GM23338 (cell line): ENCODE measurements at regions not wholly inside any gene's neighbourhood (a gene's known extent, or its start where the extent isn't known, plus 50 kb on each side); places are given as distances from the start of the nearest gene placed in this dataset.

Experiments
- ATAC-seq: fragments of 200-7000 bp; cut with Tn5 transposase; 3 replicates; pipeline ENCODE4 v1.9.1; 2020
- DNase-seq: peaks from one replicate; pipeline ENCODE4 v3.0.0-alpha.2; 2015; ENCODE audit warnings: low spot score
- H2AFZ ChIP-seq: fragments of 200-600 bp; sonication (generic); 2 replicates; pipeline ENCODE4 v1.8.0; 2016; ENCODE audit warnings: antibody characterized with exemption, mild to moderate bottlenecking, moderate library complexity
- H3F3A ChIP-seq: fragments of 200-600 bp; sonication (generic); replicated peaks from 2 replicates; pipeline ENCODE4 v1.8.0; 2017; ENCODE audit warnings: antibody characterized with exemption, mixed run types, low read depth
- H3K27ac ChIP-seq: fragments of 200-600 bp; sonication (generic); 2 replicates; pipeline ENCODE4 v1.6.1; 2016; ENCODE audit warnings: low read depth
- H3K27me3 ChIP-seq: fragments of 200-600 bp; sonication (generic); 2 replicates; pipeline ENCODE4 v1.8.0; 2016; ENCODE audit warnings: mild to moderate bottlenecking, mixed run types, moderate library complexity; ENCODE audit not compliant: insufficient read depth
- H3K36me3 ChIP-seq: fragments of 200-600 bp; sonication (generic); 2 replicates; pipeline ENCODE4 v1.8.0; 2016; ENCODE audit warnings: mild to moderate bottlenecking; ENCODE audit not compliant: insufficient read depth
- H3K4me1 ChIP-seq: fragments of 200-600 bp; sonication (generic); 2 replicates; pipeline ENCODE4 v1.8.0; 2016; ENCODE audit warnings: mild to moderate bottlenecking, moderate library complexity; ENCODE audit not compliant: insufficient read depth
- H3K4me2 ChIP-seq: fragments of 200-600 bp; sonication (generic); 2 replicates; pipeline ENCODE4 v1.7.1; 2017; ENCODE audit warnings: mixed run types
- H3K4me3 ChIP-seq: fragments of 200-600 bp; sonication (generic); 2 replicates; pipeline ENCODE4 v1.6.1; 2016; ENCODE audit warnings: mixed run types
- H3K79me2 ChIP-seq: fragments of 200-600 bp; sonication (generic); replicated peaks from 2 replicates; pipeline ENCODE4 v1.8.0; 2017; ENCODE audit warnings: mild to moderate bottlenecking; ENCODE audit not compliant: insufficient read depth
- H3K9me2 ChIP-seq: fragments of 200-600 bp; sonication (generic); 2 replicates; pipeline ENCODE4 v1.8.0; 2017; ENCODE audit not compliant: insufficient read depth
- H4K20me1 ChIP-seq: fragments of 200-600 bp; sonication (generic); replicated peaks from 2 replicates; pipeline ENCODE4 v1.8.0; 2017; ENCODE audit warnings: mild to moderate bottlenecking; ENCODE audit not compliant: insufficient read depth
- H3K27ac Mint-ChIP-seq: 2 replicates; pipeline ENCODE4 v1.8.0; 2020; ENCODE audit warnings: inconsistent platforms, mild to moderate bottlenecking, moderate library complexity, mixed read lengths
- H3K27me3 Mint-ChIP-seq: 3 replicates; pipeline ENCODE4 v1.8.0; 2022; ENCODE audit warnings: low read depth, mild to moderate bottlenecking, moderate library complexity, mixed read lengths, inconsistent platforms; ENCODE audit not compliant: insufficient read depth, poor library complexity
- H3K36me3 Mint-ChIP-seq: 3 replicates; pipeline ENCODE4 v1.8.0; 2021; ENCODE audit warnings: low read depth, mild to moderate bottlenecking, inconsistent platforms, moderate library complexity, mixed read lengths
- H3K4me1 Mint-ChIP-seq: 3 replicates; pipeline ENCODE4 v1.8.0; 2020; ENCODE audit warnings: mild to moderate bottlenecking, inconsistent platforms, mixed read lengths
- H3K4me3 Mint-ChIP-seq: 3 replicates; pipeline ENCODE4 v1.8.0; 2021; ENCODE audit warnings: moderate library complexity, mild to moderate bottlenecking, inconsistent platforms, mixed read lengths
- H3K9me3 Mint-ChIP-seq: 3 replicates; pipeline ENCODE4 v1.8.0; 2020; ENCODE audit warnings: moderate library complexity, mild to moderate bottlenecking, inconsistent platforms, mixed read lengths
- CREB1 ChIP-seq: fragments of 250-450 bp; sonication (Bioruptor Pico); IDR thresholded peaks from 2 replicates; pipeline ENCODE4 v1.5.0; 2020; ENCODE audit warnings: low read depth, mild to moderate bottlenecking, moderate library complexity
- EZH2 ChIP-seq: fragments of 200-600 bp; sonication (generic); IDR thresholded peaks from one replicate; pipeline ENCODE4 v1.8.0; 2017; ENCODE audit warnings: antibody characterized with exemption, mild to moderate bottlenecking, low read depth; ENCODE audit not compliant: unreplicated experiment
- EZH2phosphoT487 ChIP-seq: fragments of 200-600 bp; sonication (generic); IDR thresholded peaks from one replicate; pipeline ENCODE4 v1.8.1; 2018; ENCODE audit warnings: antibody characterized with exemption; ENCODE audit not compliant: unreplicated experiment
- JUNB ChIP-seq: IDR thresholded peaks from one replicate; pipeline ENCODE4 v1.6.1; 2016; ENCODE audit warnings: antibody characterized with exemption; ENCODE audit not compliant: unreplicated experiment
- NANOG ChIP-seq: IDR thresholded peaks from 2 replicates; pipeline ENCODE4 v1.6.1; 2016; ENCODE audit warnings: antibody characterized with exemption, borderline replicate concordance
- POLR2AphosphoS5 ChIP-seq: IDR thresholded peaks from 2 replicates; pipeline ENCODE4 v1.6.1; 2016; ENCODE audit warnings: antibody characterized with exemption, low read depth
- STAT1 ChIP-seq: IDR thresholded peaks from one replicate; pipeline ENCODE4 v1.6.1; 2016; ENCODE audit warnings: antibody characterized with exemption; ENCODE audit not compliant: unreplicated experiment
- ZNF114 ChIP-seq: fragments of 250-450 bp; sonication (Bioruptor Pico); IDR thresholded peaks from 2 replicates; pipeline ENCODE4 v1.5.0; 2020; ENCODE audit warnings: mild to moderate bottlenecking, moderate library complexity
- ZNF331 ChIP-seq: fragments of 250-450 bp; sonication (Bioruptor Pico); IDR thresholded peaks from 2 replicates; pipeline ENCODE4 v1.5.0; 2020; ENCODE audit warnings: low read depth, mild to moderate bottlenecking, moderate library complexity
- TF ChIP-seq, protein P1 (sequence below): IDR thresholded peaks from 2 replicates; pipeline ENCODE4 v1.6.1; 2016; ENCODE audit warnings: antibody characterized with exemption
- TF ChIP-seq, protein P2 (sequence below): fragments of 250-450 bp; sonication (Bioruptor Pico); IDR thresholded peaks from 2 replicates; pipeline ENCODE4 v1.5.0; 2020; ENCODE audit warnings: mild to moderate bottlenecking, moderate library complexity
- TF ChIP-seq, protein P3 (sequence below), 2 experiments: fragments of 200-600 bp in 1 of 2; sonication (generic) in 1 of 2; conservative IDR thresholded peaks; 2 replicates each; pipeline versions ENCODE4 v1.5.1 to v1.6.1; 2016 to 2017; ENCODE audit warnings: antibody characterized with exemption in 2 of 2, low read depth in 2 of 2, mild to moderate bottlenecking in 2 of 2, moderate library complexity in 1 of 2
- TF ChIP-seq, protein P4 (sequence below): IDR thresholded peaks from one replicate; pipeline ENCODE4 v1.6.1; 2018; ENCODE audit warnings: antibody characterized with exemption; ENCODE audit not compliant: unreplicated experiment

DNA sequence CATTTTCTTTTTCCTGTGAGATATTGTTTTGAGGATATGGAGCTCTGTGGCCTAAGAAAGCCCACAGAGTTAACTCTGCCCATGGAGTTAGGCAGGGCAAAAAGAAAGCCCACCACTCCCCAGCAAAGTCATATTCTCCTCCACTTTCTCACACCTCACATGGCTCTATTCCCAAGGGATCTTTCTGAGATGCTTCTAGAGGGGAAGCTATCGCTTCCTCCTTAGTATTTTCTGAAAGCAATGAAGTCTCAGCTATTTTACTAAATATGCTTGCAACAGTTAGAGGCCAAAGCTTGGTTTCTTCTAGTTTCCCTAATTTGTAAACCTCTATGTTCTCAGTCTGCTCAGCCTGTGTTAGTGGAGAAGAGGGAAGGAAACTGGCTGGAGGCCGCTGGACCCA lies 80.3 kb upstream of the EOMES start:
- Histone ChIP-seq H3K4me1 (no peaks in the 10 kb centered on the region), H2AFZ (no peak overlapping the region), H3K27ac (no peak overlapping the region), H3K4me2 (no peak overlapping the region), H3K79me2 (no peaks in the 10 kb centered on the region), H3K9me2 (0 out of 2 replicates have a peak, but pooled peaks cover 2% of the 10 kb centered on the region), H3F3A (no peaks in the 10 kb centered on the region), H3K4me3 (no peak overlapping the region), H3K27me3 (no peaks in the 10 kb centered on the region), H3K36me3 (no peaks in the 10 kb centered on the region), H4K20me1 (no peaks in the 10 kb centered on the region; the same call in 1 of the 2 replicates)
- no peak overlapping the region for H3K4me3 Mint-ChIP-seq
- TF ChIP-seq POLR2AphosphoS5 (no peak), CREB1 (CRISPR knock-in tag) (no peak), JUNB (no peak), NANOG (no peak), EZH2phosphoT487 (no peak), ZNF331 (CRISPR knock-in tag) (no peak), EZH2 (no peak), ZNF114 (CRISPR knock-in tag) (no peak), STAT1 (no peak)
- TF ChIP-seq, protein P1, sequence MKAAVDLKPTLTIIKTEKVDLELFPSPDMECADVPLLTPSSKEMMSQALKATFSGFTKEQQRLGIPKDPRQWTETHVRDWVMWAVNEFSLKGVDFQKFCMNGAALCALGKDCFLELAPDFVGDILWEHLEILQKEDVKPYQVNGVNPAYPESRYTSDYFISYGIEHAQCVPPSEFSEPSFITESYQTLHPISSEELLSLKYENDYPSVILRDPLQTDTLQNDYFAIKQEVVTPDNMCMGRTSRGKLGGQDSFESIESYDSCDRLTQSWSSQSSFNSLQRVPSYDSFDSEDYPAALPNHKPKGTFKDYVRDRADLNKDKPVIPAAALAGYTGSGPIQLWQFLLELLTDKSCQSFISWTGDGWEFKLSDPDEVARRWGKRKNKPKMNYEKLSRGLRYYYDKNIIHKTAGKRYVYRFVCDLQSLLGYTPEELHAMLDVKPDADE = no peak
- TF ChIP-seq, protein P2, sequence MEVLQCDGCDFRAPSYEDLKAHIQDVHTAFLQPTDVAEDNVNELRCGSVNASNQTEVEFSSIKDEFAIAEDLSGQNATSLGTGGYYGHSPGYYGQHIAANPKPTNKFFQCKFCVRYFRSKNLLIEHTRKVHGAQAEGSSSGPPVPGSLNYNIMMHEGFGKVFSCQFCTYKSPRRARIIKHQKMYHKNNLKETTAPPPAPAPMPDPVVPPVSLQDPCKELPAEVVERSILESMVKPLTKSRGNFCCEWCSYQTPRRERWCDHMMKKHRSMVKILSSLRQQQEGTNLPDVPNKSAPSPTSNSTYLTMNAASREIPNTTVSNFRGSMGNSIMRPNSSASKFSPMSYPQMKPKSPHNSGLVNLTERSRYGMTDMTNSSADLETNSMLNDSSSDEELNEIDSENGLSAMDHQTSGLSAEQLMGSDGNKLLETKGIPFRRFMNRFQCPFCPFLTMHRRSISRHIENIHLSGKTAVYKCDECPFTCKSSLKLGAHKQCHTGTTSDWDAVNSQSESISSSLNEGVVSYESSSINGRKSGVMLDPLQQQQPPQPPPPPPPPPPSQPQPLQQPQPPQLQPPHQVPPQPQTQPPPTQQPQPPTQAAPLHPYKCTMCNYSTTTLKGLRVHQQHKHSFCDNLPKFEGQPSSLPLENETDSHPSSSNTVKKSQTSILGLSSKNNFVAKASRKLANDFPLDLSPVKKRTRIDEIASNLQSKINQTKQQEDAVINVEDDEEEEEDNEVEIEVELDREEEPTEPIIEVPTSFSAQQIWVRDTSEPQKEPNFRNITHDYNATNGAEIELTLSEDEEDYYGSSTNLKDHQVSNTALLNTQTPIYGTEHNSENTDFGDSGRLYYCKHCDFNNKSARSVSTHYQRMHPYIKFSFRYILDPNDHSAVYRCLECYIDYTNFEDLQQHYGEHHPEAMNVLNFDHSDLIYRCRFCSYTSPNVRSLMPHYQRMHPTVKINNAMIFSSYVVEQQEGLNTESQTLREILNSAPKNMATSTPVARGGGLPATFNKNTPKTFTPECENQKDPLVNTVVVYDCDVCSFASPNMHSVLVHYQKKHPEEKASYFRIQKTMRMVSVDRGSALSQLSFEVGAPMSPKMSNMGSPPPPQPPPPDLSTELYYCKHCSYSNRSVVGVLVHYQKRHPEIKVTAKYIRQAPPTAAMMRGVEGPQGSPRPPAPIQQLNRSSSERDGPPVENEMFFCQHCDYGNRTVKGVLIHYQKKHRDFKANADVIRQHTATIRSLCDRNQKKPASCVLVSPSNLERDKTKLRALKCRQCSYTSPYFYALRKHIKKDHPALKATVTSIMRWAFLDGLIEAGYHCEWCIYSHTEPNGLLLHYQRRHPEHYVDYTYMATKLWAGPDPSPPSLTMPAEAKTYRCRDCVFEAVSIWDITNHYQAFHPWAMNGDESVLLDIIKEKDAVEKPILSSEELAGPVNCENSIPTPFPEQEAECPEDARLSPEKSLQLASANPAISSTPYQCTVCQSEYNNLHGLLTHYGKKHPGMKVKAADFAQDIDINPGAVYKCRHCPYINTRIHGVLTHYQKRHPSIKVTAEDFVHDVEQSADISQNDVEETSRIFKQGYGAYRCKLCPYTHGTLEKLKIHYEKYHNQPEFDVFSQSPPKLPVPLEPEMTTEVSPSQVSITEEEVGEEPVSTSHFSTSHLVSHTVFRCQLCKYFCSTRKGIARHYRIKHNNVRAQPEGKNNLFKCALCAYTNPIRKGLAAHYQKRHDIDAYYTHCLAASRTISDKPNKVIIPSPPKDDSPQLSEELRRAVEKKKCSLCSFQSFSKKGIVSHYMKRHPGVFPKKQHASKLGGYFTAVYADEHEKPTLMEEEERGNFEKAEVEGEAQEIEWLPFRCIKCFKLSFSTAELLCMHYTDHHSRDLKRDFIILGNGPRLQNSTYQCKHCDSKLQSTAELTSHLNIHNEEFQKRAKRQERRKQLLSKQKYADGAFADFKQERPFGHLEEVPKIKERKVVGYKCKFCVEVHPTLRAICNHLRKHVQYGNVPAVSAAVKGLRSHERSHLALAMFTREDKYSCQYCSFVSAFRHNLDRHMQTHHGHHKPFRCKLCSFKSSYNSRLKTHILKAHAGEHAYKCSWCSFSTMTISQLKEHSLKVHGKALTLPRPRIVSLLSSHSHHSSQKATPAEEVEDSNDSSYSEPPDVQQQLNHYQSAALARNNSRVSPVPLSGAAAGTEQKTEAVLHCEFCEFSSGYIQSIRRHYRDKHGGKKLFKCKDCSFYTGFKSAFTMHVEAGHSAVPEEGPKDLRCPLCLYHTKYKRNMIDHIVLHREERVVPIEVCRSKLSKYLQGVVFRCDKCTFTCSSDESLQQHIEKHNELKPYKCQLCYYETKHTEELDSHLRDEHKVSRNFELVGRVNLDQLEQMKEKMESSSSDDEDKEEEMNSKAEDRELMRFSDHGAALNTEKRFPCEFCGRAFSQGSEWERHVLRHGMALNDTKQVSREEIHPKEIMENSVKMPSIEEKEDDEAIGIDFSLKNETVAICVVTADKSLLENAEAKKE = no peak
- TF ChIP-seq, protein P3, sequence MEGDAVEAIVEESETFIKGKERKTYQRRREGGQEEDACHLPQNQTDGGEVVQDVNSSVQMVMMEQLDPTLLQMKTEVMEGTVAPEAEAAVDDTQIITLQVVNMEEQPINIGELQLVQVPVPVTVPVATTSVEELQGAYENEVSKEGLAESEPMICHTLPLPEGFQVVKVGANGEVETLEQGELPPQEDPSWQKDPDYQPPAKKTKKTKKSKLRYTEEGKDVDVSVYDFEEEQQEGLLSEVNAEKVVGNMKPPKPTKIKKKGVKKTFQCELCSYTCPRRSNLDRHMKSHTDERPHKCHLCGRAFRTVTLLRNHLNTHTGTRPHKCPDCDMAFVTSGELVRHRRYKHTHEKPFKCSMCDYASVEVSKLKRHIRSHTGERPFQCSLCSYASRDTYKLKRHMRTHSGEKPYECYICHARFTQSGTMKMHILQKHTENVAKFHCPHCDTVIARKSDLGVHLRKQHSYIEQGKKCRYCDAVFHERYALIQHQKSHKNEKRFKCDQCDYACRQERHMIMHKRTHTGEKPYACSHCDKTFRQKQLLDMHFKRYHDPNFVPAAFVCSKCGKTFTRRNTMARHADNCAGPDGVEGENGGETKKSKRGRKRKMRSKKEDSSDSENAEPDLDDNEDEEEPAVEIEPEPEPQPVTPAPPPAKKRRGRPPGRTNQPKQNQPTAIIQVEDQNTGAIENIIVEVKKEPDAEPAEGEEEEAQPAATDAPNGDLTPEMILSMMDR (conservative IDR thresholded peaks at IDR 0.05; ENCODE audit: low read depth in 2 of 2) = no peak
- TF ChIP-seq, protein P4, sequence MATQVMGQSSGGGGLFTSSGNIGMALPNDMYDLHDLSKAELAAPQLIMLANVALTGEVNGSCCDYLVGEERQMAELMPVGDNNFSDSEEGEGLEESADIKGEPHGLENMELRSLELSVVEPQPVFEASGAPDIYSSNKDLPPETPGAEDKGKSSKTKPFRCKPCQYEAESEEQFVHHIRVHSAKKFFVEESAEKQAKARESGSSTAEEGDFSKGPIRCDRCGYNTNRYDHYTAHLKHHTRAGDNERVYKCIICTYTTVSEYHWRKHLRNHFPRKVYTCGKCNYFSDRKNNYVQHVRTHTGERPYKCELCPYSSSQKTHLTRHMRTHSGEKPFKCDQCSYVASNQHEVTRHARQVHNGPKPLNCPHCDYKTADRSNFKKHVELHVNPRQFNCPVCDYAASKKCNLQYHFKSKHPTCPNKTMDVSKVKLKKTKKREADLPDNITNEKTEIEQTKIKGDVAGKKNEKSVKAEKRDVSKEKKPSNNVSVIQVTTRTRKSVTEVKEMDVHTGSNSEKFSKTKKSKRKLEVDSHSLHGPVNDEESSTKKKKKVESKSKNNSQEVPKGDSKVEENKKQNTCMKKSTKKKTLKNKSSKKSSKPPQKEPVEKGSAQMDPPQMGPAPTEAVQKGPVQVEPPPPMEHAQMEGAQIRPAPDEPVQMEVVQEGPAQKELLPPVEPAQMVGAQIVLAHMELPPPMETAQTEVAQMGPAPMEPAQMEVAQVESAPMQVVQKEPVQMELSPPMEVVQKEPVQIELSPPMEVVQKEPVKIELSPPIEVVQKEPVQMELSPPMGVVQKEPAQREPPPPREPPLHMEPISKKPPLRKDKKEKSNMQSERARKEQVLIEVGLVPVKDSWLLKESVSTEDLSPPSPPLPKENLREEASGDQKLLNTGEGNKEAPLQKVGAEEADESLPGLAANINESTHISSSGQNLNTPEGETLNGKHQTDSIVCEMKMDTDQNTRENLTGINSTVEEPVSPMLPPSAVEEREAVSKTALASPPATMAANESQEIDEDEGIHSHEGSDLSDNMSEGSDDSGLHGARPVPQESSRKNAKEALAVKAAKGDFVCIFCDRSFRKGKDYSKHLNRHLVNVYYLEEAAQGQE = no peak
- H3K27ac Mint-ChIP-seq = no peak overlapping the region
- DNase-seq = no peak
- ATAC-seq = no peak
- H3K9me3 Mint-ChIP-seq = no peaks in the 10 kb centered on the region
- no peaks in the 10 kb centered on the region for H3K36me3 Mint-ChIP-seq
- H3K4me1 Mint-ChIP-seq = peaks cover 5% of the 10 kb centered on the region; the same call in 2 of the 3 replicates
- no peaks in the 10 kb centered on the region for H3K27me3 Mint-ChIP-seq
